ENCODE measurements at regions not wholly inside any gene's neighbourhood (a gene's known extent, or its start where the extent isn't known, plus 50 kb on each side); places are given as distances from the start of the nearest gene placed in this dataset.

DNA sequence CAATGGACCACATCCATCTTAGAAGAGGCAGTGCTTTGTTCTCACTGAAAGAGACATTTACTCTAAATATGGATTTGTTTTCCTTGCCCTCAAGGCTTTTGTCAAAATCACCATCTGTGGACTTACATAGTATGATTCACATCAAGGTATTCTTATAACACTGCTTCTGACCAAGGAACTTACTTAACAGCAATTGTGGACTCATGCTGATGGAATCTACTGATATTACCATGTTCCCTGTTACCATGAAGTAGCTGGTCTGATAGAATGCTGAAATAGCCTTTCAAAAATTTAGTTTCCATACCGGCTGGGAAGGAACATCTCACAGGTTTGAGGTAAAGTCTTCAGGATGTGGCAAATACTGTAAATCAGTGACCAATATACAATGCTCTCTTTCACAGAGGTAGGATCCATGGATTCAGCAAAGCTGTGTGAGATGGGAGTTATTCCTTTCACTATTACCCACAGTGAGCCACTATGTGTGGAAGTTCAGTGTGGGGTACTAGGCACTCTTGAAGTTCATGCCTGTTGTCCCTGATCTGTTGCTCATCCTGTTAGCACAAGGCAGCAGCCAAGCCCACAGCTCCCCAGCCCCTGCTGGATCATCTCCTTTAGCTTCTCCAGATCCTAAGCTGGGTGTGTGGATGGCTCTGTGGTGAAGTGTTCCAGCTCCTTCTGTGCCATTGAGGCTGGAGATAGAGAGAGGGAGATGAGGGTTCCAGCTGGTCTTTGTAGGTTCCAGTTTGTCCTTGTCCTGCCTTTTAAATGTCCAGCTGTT, 126.4 kb downstream of the ATP23 start:
- peak in 1 of 11 donors; percentile 23 for DNase-seq (ENCODE audit: extremely low read depth in 1 of 11, low read depth in 9 of 11, low spot score in 4 of 11)

DNA sequence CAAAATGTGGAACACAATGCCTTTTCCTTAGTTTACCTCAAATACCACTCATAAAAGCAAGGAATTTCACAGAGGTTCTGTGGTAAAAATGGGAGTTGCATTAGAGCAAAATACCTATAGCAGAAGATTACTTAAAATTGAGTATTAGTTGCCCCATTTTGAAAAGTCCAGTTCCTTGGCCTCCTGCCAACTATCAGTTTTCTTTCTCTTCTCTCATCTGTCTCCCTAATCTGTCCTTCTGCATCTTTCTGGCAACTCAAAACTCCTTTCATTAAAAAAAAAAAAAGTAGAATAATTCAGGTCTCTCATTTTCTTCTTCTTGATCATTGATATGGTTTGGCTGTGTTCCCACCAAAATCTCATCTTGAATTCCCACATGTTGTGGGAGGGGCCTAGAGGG, 127.3 kb downstream of the ATP23 start:
- no peak for DNase-seq (ENCODE audit: extremely low read depth in 1 of 11, low read depth in 9 of 11, low spot score in 4 of 11)

DNA sequence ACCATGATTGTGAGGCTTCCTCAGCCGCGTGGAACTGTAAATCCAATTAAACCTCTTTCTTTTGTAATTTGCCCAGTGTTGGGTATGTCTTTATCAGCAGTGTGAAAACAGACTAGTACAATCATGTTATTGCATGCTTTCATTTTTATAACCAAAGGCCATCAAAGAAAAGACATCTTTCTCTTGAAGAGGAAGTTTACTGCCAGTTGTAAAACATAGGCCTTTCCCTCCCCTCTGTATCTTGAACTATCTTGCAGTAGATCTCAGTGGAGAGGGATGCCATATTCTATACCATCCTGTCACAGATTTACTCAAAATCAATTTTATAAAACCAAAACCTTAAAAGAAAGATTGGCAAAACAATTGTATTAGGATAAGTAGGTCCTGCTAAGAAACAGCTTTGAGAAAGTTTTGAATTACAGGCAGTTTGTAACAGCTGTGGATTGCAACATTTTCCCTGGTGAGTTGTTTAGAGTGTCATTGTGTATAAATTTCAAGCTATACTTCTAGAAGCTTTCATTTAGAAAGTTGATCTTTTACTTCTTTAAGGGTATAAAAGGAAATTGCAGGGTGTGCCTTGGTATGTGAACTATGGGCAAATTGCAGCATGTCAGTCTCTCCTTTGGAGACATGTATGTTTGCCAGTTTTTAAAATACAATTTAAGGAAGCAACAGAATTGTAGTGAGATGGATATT, 128.0 kb downstream of the ATP23 start:
- peak in 2 of 11 donors; percentile 8 to 13 for DNase-seq (ENCODE audit: extremely low read depth in 1 of 11, low read depth in 9 of 11, low spot score in 4 of 11)

DNA sequence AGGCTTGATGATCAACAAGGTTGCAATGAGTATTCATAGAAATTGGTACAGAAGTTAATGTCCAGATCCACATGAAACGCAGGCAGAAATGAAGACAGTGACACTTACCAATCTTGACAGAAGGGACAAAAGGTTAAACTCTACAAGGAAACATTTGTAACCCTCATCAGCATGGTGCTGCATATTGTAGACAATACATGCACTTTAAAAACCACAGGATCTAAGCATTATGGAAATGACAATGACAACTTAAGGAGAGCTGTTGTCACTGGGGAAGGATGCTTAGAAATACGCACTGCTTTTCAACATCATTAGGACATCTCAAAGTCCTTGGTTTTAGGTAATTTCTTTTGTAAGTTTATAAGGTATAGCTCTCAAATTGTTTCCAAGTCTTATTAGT, 130.6 kb downstream of the ATP23 start:
- no peak for DNase-seq (ENCODE audit: extremely low read depth in 1 of 11, low read depth in 9 of 11, low spot score in 4 of 11)

DNA sequence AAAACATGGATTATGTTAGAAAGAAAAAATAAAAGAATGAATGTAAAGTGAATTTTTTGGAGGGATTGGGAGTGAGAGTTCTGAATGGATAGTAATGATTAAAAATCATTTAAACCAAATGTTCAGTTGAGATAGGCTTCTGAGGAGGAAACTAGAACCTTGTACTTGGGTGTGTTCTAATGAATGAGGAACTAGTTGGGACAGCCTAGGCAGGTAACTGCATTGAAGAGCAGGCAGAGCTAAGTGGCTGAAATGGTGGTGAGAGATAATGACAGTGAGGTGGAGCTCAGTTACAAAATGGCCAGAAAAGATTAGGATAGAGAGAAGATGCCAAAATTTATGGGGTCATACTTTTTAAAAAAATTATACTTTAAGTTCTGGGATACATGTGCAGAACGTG, 132.9 kb downstream of the ATP23 start:
- DNase-seq (ENCODE audit: extremely low read depth in 1 of 11, low read depth in 9 of 11, low spot score in 4 of 11): no peak

DNA sequence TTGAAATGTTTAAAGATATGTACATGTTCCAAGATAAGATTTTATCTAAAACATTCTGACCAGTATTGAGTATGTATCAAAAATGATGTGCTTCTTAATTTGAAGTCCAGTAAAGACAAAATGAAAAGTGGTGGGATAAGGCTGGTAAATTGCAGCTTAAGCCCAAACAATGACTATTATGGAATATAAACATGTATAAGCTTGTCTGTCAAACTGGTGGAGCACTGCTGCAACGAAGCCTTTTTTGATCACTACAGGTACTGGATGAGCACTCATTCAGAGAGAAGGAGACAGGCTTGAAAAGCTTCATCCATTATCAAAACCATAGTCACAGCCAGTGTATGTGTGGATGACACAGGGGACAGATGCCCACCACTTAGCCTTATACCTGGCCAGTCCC, 138.4 kb downstream of the ATP23 start:
- DNase-seq (ENCODE audit: extremely low read depth in 1 of 11, low read depth in 9 of 11, low spot score in 4 of 11): no peak

DNA sequence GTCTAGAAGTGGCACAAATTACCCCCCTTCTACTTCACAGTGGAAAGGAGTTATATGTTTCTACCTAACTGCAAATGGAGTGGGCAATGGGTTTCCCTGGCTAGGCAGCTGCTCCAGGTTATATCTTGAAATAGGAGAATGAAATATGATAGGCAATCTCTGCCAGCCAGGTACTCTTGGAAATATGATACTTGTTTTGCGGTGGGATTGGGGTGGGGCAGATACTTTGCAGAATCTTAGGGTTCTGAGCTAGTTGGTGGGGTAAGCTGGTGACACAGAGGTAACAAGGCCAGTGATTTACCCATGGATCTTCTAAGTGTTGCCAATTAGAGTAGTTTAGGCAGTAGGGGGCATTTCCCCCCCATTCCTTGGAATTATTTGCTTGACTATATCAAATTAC, 140.1 kb downstream of the ATP23 start:
- no peak for DNase-seq (ENCODE audit: extremely low read depth in 1 of 11, low read depth in 9 of 11, low spot score in 4 of 11)

DNA sequence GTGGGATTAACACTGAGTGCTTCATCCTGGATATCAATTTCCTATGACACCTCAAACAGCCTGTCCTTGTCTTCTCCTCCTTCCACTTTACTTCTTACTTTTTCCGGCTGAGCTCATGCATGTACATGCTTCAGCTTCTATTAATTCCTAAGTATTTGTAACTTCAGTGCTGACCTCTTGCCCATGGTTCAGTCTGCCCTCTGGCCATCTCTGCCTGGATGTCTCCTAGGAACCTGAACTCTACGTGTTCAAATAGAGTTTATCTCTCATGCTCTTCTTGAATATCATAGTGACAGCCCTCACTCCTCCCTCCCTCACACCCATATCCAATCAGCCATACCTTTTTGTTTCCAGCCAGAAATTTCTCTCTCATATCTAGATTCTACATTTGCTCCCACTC, 141.6 kb downstream of the ATP23 start:
- no peak for DNase-seq (ENCODE audit: extremely low read depth in 1 of 11, low read depth in 9 of 11, low spot score in 4 of 11)

DNA sequence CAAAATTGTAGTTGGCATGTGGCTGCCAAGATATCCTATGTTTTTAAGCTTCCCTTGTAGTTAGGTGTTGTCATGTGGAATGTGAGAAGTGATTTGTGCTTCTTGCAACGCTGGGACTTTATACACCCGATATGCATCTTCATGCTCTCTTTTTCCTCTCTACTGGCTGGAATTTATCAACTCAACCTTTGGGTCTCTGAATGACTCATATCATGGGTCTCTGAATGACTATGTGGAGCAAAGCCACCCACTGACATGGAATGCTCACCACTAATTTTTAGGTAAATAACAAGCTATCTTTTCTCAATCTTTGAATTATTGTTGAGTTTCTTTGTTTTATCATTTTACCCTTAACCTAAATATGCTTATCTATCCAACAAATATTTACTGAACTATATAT, 144.6 kb downstream of the ATP23 start:
- DNase-seq (ENCODE audit: extremely low read depth in 1 of 11, low read depth in 9 of 11, low spot score in 4 of 11): no peak

DNA sequence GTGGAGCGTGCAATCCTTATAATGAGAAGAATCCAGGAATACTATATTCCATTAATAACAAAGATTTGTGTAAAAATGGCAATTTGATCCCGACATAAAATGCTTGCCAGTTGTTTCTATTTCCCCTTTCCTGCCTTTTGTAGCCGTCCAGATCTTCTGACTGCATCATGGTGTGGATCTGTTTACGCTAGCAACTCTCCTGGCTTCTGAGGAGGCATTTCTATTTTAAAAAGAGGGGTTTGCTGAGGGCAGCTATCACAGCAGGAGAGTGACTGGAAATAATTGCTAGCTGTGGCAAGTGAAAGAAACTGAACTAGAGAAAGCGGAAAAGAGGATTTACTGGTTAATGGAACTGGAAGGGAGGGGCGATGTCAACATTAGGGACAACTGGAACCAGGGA, 145.6 kb downstream of the ATP23 start:
- DNase-seq (ENCODE audit: extremely low read depth in 1 of 11, low read depth in 9 of 11, low spot score in 4 of 11): no peak

DNA sequence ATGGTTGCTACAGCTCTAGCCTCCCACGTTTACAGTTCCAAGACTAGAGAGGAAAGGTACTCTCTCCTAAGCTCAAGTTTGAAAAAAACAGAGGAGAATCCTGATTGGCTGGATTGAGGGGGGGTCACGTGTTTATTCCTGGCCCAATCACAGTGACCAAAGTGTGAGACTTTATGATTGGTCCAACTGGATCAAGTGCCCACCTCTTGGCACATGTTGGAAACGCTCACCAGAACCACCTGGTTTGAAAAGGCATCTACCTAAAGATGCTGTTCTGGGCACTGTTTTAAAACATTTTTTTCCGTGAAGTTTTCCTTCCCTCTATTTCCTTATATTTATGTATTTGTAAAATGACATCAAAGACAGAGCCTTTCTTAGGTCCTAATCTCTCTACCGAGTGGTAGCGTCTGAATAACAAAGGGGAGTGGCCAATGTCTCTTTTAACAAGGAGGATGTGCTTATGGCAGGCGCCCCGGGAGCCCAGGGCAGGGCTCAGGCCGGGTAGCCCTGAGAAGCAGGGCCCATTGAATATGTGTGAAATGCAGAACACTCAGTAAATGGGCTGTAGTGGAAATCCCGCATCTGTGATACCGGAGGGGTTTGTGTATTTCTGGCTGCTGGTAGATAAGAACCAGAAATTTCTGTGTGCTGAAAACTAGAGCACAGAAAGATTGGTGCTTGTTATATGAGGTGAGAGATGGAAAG, 146.2 kb downstream of the ATP23 start:
- DNase-seq (ENCODE audit: extremely low read depth in 1 of 11, low read depth in 9 of 11, low spot score in 4 of 11): no peak

DNA sequence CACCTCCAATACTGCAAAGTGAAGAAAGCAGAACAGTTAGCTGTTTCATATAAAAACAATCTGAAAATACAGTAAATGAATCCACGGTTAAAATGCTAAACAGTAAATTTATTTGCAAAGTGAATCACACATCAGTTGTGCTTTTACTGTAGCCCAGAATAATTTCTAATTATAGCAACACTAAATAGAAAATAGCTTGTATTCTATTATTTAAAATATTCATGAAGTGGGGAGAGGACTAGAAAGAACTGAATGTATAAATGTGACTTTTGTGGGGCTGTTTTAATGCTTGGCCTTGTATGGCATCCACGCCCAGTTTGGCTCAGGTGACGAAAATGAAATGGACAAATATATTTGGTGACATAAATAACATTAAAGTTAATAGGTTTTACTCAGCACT, 148.2 kb downstream of the ATP23 start:
- DNase-seq (ENCODE audit: extremely low read depth in 1 of 11, low read depth in 9 of 11, low spot score in 4 of 11): no peak

DNA sequence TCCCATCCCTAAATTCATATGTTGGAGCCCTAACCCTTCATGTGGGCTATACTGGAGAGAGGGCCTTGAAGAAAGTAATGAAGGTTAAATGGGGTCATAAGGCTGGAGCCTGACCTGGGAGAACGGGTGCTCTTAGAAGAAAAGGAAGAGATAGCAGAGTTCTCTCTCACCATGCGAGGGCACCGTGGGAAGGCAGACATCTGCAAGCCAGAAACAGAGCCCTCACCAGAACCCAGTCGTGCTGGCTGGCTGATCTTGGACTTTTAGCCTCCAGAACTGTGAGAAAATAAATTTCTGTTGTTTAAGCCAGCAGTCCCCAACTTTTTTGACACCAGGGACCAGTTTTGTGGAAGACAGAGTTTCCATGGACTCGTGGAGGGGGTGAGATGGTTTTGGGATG, 149.3 kb downstream of the ATP23 start:
- no peak for DNase-seq (ENCODE audit: extremely low read depth in 1 of 11, low read depth in 9 of 11, low spot score in 4 of 11)

DNA sequence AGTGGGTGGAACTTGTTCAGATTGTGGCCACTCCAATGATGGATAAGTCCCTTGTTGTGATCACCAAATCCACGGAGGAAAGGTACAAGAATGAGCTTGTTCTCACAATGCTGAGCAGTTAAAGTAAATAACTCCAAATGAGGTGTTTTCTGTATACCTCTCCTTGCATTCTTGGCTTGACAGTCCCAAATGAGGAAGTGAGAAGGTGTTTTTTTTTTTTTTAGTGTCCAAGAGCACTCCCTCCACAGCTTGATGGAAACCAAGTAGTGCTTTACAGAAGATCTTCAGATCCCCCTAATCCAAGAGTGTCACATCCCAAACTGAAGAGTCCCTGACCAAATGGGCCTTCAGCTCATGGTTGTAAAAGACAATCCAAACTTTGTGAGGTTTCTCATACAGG, 153.6 kb downstream of the ATP23 start:
- DNase-seq (ENCODE audit: extremely low read depth in 1 of 11, low read depth in 9 of 11, low spot score in 4 of 11): no peak

DNA sequence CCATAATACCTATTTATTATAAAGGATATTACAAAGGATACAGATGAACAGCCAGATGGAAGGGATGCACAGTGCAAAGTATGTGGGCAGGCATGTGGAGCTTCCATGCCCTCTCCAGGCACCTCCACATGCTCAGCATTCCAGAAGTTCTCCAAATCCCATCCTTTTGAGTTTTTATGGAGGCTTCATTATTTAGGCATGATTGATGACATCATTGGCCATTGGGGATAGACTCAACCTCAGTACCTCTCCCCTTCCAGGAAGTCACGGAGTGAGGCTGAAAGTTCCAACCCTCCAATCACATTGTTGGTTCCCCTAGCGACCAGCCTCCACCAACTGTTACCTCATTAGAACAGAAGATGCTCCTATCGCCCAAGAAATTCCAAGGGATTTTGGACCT, 156.4 kb downstream of the ATP23 start:
- no peak for DNase-seq (ENCODE audit: extremely low read depth in 1 of 11, low read depth in 9 of 11, low spot score in 4 of 11)

DNA sequence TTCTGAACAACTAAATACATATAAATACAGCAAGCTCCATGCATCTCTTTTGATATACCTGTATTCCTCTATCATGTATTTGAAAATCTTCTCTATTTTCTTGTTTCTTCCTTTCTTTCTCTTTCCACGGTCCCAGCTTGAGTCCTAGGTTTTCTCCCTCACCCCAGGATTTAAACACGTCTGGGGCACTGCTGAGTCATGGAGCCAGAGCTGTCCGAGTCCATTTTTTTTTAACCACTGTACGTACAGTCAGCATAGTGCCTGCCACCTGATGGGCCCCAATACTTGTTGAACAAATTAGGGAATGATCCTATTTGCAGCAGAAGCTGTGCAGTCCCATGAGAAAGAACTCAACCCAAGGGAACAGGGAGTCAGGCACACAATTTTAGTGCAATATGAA, 158.1 kb downstream of the ATP23 start:
- no peak for DNase-seq (ENCODE audit: extremely low read depth in 1 of 11, low read depth in 9 of 11, low spot score in 4 of 11)

DNA sequence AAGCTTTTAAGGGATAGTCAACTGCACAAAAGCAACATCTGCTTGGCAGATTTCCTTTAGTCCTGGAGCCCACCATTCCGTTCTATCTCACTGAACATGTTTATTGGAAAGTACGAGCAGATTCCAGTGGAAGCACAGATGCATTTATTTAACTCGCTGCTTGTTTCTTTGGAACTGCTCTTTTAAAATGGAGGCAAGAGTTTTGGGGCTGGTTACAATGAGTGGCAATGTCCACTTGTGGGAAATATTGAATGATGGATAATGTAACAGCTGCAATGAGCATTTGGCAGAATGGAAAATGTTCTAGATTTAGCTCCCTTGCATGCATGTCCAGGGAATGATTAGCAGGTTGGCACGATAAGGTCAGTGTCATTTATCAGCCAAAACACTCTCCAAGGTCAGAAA, 163.0 kb downstream of the ATP23 start:
- DNase-seq (ENCODE audit: extremely low read depth in 1 of 11, low read depth in 9 of 11, low spot score in 4 of 11): no peak

DNA sequence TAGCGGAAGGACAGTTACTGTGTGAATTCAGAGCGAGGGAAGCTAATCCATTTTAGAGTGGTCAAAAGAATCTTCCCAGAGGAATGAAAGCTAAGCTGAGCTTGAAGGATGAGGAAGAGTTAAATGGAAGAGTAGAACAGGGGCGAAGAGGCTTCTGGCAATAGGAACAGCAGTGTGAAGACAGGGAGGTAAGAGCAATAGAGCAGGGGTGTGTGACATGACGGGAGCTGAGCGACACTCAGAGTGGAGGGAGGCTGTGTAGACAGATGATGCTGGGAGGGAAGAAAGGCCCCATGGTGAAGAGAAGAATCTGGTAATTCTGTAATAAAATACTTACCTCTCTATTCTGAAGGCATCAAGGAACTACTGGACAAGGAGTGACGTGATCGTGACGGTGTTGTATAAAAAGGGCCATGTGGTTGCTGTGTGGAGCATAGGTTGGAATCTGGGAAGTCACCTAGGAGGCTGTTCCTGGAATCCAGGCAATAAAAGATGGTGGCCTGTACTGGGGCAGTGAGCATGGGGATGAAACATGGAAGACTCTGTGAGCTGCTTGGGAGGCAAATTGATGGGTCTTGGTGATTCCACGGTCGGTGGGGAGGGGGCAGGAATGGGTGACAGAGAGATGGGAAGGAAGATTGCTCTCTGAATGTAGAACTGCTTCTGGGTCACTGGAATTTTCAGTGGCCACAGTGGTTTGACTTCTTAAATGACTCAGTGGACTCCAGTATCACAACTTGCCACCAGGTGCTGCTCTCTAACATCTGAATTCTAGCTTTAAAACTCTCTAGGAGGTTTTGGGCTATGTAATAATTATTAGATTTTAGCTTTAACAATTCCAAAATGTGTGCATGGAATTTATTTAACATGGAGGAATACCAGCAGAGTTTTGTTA, 164.1 kb downstream of the ATP23 start:
- no peak for DNase-seq (ENCODE audit: extremely low read depth in 1 of 11, low read depth in 9 of 11, low spot score in 4 of 11)

DNA sequence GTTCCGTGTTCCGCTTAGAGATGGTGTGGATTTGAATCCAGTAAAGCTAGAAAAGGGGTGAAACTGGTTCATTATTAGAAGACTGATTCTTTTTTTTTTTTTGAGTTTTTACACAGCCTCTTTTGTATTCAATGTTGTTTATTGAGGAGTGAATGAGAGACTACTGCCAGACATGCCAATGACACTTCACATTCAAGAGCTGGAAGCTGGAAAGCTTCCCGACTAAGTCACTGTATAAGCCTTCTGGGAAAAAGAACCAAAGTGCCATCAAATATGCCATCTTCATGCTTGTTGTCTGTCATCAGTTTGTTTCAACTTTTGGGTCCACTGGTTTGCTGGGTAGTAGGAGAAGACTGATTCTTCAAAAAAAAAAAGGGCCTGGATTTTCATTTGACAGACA, 164.8 kb downstream of the ATP23 start:
- no peak for DNase-seq (ENCODE audit: extremely low read depth in 1 of 11, low read depth in 9 of 11, low spot score in 4 of 11)
